ENCODE measurements at regions not wholly inside any gene's neighbourhood (a gene's known extent, or its start where the extent isn't known, plus 50 kb on each side); places are given as distances from the start of the nearest gene placed in this dataset.
A peak's percentile ranks its signal among the peaks of the same experiment; 100 is the strongest.

DNA sequence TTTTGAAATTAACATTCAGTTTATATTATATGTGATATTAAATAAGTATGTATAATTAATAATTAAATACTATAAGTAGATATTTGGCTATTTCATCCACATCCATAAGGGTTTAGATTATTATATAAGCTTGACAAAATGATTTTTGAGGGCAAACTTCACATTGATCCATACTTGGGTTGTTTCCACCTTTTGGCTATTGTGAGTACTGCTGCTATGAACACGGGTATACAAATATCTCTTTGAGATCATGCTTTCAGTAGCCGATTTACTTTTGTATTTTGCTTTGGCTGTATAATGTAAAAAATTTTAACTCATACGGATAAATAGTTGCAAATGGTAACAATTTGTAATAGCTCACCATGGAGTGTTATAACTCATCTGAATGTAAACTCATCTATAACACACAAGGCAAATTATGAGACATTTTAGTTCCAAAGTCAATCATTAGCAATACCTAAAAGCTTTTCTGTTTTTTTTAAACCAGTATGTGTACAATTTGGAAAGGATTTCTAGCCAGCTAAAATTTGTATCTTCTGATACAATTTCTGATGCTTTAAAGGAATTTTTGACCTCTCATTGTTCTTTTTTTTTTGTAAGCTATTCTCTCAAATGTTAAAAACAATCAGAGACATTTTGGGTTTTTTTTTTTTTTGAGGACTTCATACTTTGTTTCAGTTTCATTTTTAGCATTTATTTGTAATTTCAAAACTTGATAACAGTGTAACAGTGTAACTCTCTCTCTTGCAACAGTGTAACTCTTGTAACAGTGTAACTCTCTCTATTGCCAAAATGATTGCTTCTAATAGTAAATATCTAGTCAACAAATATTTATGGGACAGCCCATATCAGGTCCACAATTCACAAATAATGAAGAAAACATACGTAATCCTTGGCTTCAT lies 51.8 kb upstream of the ARX start:
- Histone ChIP-seq H3K36me3 (ENCODE audit: control insufficient read depth in 2 of 2, insufficient read depth in 2 of 2, low read length in 1 of 2) (no peaks in the 10 kb centered on the region), H3K27ac (ENCODE audit: control insufficient read depth, insufficient read depth) (no peak overlapping the region), H3K4me3 (no peak overlapping the region), H3K9me3 (replicated peaks; ENCODE audit: control insufficient read depth, insufficient read depth, low read length) (no peaks in the 10 kb centered on the region), H3K79me2 (ENCODE audit: control insufficient read depth, insufficient read depth, low read length) (no peaks in the 10 kb centered on the region), H3K9ac (ENCODE audit: control insufficient read depth, insufficient read depth, low read length) (no peak overlapping the region), H3K27me3 (replicated peaks in 1 of 2; ENCODE audit: control insufficient read depth in 2 of 2, insufficient read depth in 2 of 2, low read length in 1 of 2) (no peaks in the 10 kb centered on the region), H3K4me1 (ENCODE audit: control insufficient read depth, insufficient read depth, low read length) (no peaks in the 10 kb centered on the region), H4K20me1 (ENCODE audit: control insufficient read depth, insufficient read depth) (no peaks in the 10 kb centered on the region), H3K4me2 (ENCODE audit: control insufficient read depth, insufficient read depth) (0 out of 2 replicates have a peak overlapping the region, but pooled peaks have one; percentile 7), H2AFZ (ENCODE audit: control insufficient read depth, low read depth, low read length) (no peak overlapping the region)
- intact Hi-C loops (cut with micrococcal nuclease; ENCODE audit: unreplicated experiment) (no loop called here), in situ Hi-C loops (cut with MboI) (no loop called here)
- 29% methylated on average over 4 of the region's 4 CpGs for WGBS (ENCODE audit: insufficient coverage, insufficient replicate concordance, low lambda C conversion rate, missing lambda C conversion rate)
- ATAC-seq, result peak; percentile 65
- TF ChIP-seq ZNF384 (IDR thresholded peaks at IDR 0.05; ENCODE audit: borderline replicate concordance, low read depth, low read length) (peak; percentile 83), CREB1 (IDR thresholded peaks at IDR 0.05; ENCODE audit: low read depth) (no peak), JUNB (IDR thresholded peaks at IDR 0.05) (peak; percentile 81), YBX1 (IDR thresholded peaks at IDR 0.05) (no peak), TARDBP (IDR thresholded peaks at IDR 0.05; ENCODE audit: borderline replicate concordance) (no peak), POLR2AphosphoS5 (IDR thresholded peaks at IDR 0.05; ENCODE audit: low read length) (no peak), CEBPB (IDR thresholded peaks at IDR 0.05; ENCODE audit: borderline replicate concordance in 1 of 2, low read depth in 2 of 2, low read length in 2 of 2) (no peak), BMI1 (IDR thresholded peaks at IDR 0.05; ENCODE audit: borderline replicate concordance) (no peak), SREBF2 (IDR thresholded peaks at IDR 0.05; ENCODE audit: low read length) (no peak), KDM1A (IDR thresholded peaks at IDR 0.05; ENCODE audit: borderline replicate concordance) (no peak), ZNF207 (IDR thresholded peaks at IDR 0.05; ENCODE audit: borderline replicate concordance) (no peak), BRCA1 (IDR thresholded peaks at IDR 0.05; ENCODE audit: low read depth, low read length) (no peak)
- TF ChIP-seq, protein P1, sequence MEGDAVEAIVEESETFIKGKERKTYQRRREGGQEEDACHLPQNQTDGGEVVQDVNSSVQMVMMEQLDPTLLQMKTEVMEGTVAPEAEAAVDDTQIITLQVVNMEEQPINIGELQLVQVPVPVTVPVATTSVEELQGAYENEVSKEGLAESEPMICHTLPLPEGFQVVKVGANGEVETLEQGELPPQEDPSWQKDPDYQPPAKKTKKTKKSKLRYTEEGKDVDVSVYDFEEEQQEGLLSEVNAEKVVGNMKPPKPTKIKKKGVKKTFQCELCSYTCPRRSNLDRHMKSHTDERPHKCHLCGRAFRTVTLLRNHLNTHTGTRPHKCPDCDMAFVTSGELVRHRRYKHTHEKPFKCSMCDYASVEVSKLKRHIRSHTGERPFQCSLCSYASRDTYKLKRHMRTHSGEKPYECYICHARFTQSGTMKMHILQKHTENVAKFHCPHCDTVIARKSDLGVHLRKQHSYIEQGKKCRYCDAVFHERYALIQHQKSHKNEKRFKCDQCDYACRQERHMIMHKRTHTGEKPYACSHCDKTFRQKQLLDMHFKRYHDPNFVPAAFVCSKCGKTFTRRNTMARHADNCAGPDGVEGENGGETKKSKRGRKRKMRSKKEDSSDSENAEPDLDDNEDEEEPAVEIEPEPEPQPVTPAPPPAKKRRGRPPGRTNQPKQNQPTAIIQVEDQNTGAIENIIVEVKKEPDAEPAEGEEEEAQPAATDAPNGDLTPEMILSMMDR (IDR thresholded peaks at IDR 0.05 in 2 of 3, conservative IDR thresholded peaks at IDR 0.05 in 1 of 3; ENCODE audit: control insufficient read depth in 2 of 3, extremely low read depth in 1 of 3, insufficient read depth in 1 of 3, low read depth in 3 of 3, low read length in 3 of 3), result no peak
- TF ChIP-seq, protein P2, sequence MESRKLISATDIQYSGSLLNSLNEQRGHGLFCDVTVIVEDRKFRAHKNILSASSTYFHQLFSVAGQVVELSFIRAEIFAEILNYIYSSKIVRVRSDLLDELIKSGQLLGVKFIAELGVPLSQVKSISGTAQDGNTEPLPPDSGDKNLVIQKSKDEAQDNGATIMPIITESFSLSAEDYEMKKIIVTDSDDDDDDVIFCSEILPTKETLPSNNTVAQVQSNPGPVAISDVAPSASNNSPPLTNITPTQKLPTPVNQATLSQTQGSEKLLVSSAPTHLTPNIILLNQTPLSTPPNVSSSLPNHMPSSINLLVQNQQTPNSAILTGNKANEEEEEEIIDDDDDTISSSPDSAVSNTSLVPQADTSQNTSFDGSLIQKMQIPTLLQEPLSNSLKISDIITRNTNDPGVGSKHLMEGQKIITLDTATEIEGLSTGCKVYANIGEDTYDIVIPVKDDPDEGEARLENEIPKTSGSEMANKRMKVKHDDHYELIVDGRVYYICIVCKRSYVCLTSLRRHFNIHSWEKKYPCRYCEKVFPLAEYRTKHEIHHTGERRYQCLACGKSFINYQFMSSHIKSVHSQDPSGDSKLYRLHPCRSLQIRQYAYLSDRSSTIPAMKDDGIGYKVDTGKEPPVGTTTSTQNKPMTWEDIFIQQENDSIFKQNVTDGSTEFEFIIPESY (IDR thresholded peaks at IDR 0.05), result no peak
- TF ChIP-seq, protein P3, sequence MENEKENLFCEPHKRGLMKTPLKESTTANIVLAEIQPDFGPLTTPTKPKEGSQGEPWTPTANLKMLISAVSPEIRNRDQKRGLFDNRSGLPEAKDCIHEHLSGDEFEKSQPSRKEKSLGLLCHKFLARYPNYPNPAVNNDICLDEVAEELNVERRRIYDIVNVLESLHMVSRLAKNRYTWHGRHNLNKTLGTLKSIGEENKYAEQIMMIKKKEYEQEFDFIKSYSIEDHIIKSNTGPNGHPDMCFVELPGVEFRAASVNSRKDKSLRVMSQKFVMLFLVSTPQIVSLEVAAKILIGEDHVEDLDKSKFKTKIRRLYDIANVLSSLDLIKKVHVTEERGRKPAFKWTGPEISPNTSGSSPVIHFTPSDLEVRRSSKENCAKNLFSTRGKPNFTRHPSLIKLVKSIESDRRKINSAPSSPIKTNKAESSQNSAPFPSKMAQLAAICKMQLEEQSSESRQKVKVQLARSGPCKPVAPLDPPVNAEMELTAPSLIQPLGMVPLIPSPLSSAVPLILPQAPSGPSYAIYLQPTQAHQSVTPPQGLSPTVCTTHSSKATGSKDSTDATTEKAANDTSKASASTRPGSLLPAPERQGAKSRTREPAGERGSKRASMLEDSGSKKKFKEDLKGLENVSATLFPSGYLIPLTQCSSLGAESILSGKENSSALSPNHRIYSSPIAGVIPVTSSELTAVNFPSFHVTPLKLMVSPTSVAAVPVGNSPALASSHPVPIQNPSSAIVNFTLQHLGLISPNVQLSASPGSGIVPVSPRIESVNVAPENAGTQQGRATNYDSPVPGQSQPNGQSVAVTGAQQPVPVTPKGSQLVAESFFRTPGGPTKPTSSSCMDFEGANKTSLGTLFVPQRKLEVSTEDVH (IDR thresholded peaks at IDR 0.05; ENCODE audit: low read depth, partially characterized antibody), result no peak
- no TSS peak for BruUV-seq (replicated peaks)
- SMC1A ChIA-PET (ENCODE audit: uncharacterized antibody, unreplicated experiment), result interaction anchor here (0.6 to 0.7 kb wide), 2 partner anchors 13 to 80 kb away, joined by 3 to 4 read pairs; no protein-coding TSS in a partner anchor
- RAD21 ChIA-PET (ENCODE audit: unreplicated experiment), result interaction anchor here (0.6 kb wide), 1 partner anchor 39 kb away, joined by 3 read pairs; no protein-coding TSS in a partner anchor
- no peak for DNase-seq (ENCODE audit: low read depth, low spot score)
- POLR2A ChIA-PET, result interaction anchor here (0.6 kb wide), 1 partner anchor 133 kb away, joined by 3 read pairs; no protein-coding TSS in a partner anchor
- FAIRE-seq, result no peak
- CTCF ChIA-PET, result interaction anchor here (0.9 kb wide), 1 partner anchor 124 kb away, joined by 3 read pairs; no protein-coding TSS in a partner anchor
